ENCODE measurements at regions not wholly inside any gene's neighbourhood (a gene's known extent, or its start where the extent isn't known, plus 50 kb on each side); places are given as distances from the start of the nearest gene placed in this dataset.

DNA sequence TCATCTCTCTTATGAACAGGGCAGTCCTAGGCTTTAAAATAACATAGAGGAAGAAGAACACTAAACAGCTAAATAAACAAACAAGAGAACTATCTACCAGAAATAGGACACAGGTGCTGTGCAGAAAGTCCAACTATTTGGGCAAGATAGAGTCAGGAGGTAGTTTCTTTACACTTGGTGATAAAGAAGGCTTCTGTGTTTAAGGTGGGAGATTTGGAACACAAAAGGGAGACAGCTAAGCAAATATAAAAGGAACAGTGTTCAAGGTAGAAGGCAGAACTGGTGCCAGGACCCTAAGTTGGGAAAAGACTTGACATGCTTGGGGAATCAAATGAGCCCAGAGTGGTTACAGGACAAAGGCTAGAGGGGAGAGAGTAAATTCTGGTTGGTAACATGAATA, 110.5 kb downstream of the MANEA start:
- TF ChIP-seq, protein P1, sequence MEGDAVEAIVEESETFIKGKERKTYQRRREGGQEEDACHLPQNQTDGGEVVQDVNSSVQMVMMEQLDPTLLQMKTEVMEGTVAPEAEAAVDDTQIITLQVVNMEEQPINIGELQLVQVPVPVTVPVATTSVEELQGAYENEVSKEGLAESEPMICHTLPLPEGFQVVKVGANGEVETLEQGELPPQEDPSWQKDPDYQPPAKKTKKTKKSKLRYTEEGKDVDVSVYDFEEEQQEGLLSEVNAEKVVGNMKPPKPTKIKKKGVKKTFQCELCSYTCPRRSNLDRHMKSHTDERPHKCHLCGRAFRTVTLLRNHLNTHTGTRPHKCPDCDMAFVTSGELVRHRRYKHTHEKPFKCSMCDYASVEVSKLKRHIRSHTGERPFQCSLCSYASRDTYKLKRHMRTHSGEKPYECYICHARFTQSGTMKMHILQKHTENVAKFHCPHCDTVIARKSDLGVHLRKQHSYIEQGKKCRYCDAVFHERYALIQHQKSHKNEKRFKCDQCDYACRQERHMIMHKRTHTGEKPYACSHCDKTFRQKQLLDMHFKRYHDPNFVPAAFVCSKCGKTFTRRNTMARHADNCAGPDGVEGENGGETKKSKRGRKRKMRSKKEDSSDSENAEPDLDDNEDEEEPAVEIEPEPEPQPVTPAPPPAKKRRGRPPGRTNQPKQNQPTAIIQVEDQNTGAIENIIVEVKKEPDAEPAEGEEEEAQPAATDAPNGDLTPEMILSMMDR (IDR thresholded peaks at IDR 0.05) = no peak
- TF ChIP-seq POLR2A (IDR thresholded peaks at IDR 0.05) = no peak
- no peak overlapping the region for H3K27ac ChIP-seq
- H3K27me3 ChIP-seq = no peaks in the 10 kb centered on the region
- intact Hi-C loops (cut with DNase I) = no loop called here
- no peaks in the 10 kb centered on the region for H3K4me1 ChIP-seq (replicated peaks in 1 of 2)
- no peak overlapping the region for H3K4me3 ChIP-seq
- DNase-seq = no peak
- no peaks in the 10 kb centered on the region for H3K36me3 ChIP-seq (replicated peaks in 1 of 2)
- H3K9me3 ChIP-seq (replicated peaks in 1 of 3) = no peaks in the 10 kb centered on the region

DNA sequence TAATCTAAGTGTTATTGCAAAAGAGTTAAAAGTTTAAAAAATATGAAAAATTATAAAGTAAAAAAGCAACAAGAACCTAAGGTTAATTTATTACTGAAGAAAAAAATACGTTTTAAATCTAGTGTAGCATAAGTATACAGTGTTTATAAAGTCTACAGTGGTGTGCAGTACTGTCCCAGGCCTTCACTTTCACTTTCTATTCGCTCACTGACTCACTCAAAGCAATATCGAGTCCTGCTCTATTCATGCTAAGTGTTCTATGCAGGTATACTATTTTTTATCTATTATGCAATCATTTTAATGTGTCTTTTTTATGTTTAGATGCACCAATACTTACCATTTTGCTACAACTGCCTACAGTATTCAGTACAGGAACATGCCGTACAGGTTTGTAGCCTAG, 113.0 kb downstream of the MANEA start:
- TF ChIP-seq POLR2A (IDR thresholded peaks at IDR 0.05) = no peak
- Histone ChIP-seq H3K9me3 (replicated peaks in 1 of 3) (no peaks in the 10 kb centered on the region), H3K27ac (no peak overlapping the region), H3K36me3 (replicated peaks in 1 of 2) (no peaks in the 10 kb centered on the region), H3K4me3 (no peak overlapping the region), H3K27me3 (no peaks in the 10 kb centered on the region), H3K4me1 (replicated peaks in 1 of 2) (no peaks in the 10 kb centered on the region)
- intact Hi-C loops (cut with DNase I) = no loop called here
- WGBS, 4 donors = 62 to 68% (median 68%) methylated on average over 4 of the region's 4 CpGs
- no peak for DNase-seq

DNA sequence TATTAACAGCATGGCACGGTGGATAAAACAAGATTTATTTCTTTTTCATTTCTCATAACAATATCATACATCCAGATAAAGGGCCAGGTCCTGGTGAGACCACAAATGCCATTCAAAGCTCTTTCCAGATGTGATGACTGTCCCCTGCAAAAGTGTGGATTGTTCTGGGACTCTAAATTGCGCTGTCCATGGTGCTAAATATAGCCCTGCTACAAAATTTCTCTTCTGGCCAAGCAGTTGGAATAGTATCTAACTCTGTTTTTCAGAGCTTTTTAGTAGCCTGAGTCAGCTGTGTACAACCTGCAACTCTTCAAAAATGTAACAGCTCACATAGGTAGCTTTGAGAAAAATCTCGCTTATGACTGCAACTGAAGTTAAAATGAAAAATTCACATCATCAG, 115.8 kb downstream of the MANEA start:
- DNase-seq = no peak
- H3K4me1 ChIP-seq (replicated peaks in 1 of 2) = no peaks in the 10 kb centered on the region
- H3K4me3 ChIP-seq = no peak overlapping the region
- TF ChIP-seq POLR2A (IDR thresholded peaks at IDR 0.05) = no peak
- TF ChIP-seq, protein P1 (IDR thresholded peaks at IDR 0.05) = no peak
- no peaks in the 10 kb centered on the region for H3K36me3 ChIP-seq (replicated peaks in 1 of 2)
- no peak overlapping the region for H3K27ac ChIP-seq
- no peaks in the 10 kb centered on the region for H3K27me3 ChIP-seq
- H3K9me3 ChIP-seq (replicated peaks in 1 of 3) = no peaks in the 10 kb centered on the region
- WGBS, 4 donors = 48 to 64% (median 53%) methylated on average over 3 of the region's 3 CpGs
- intact Hi-C loops (cut with DNase I) = no loop called here

DNA sequence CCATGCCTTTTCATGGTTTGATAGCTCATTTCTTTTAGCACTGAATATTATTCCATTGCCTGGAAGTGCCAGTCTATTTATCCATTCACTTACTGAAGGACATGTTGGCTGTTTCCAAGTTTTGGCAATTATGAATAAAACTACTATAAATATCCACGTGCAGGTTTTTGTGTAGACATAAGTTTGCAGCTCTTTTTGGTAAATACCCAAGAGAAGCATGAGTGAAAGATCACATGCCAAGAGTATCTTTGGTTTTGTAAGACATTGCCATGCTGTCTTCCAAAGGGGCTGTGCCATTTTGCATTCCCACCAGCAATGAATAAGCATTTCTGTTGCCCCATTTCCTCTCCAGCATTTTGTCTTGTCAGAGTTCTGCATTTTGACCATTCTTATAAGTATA, 120.9 kb downstream of the MANEA start:
- intact Hi-C loops (cut with DNase I) = no loop called here
- 0 to 6% (median 0%) methylated on average over 1 of the region's 1 CpG for WGBS, 4 donors
- DNase-seq = no peak
- TF ChIP-seq, protein P1 (IDR thresholded peaks at IDR 0.05) = no peak
- TF ChIP-seq POLR2A (IDR thresholded peaks at IDR 0.05) = no peak
- H3K36me3 ChIP-seq (replicated peaks in 1 of 2) = no peaks in the 10 kb centered on the region
- no peak overlapping the region for H3K4me3 ChIP-seq
- H3K27ac ChIP-seq = no peak overlapping the region
- H3K4me1 ChIP-seq (replicated peaks in 1 of 2) = no peaks in the 10 kb centered on the region
- no peaks in the 10 kb centered on the region for H3K27me3 ChIP-seq
- no peaks in the 10 kb centered on the region for H3K9me3 ChIP-seq (replicated peaks in 1 of 3)

DNA sequence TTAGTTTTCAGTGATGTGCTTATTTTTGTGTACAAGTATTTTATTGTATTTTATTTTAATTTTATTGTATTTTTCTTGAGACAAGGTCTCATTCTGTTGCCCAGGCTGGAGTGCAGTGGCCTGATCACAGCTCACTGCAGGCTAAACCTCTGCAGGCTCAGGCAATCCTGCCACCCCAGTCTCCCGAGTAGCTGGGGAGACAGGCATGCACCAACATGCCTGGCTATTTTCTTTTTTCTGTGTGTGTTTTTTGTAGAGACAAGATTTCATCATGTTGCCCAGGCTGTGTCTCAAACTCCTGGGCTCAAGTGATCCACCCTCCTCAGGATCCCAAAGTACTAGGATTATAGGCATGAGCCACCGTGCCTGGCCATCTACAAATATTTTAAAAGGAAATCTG, 146.3 kb downstream of the MANEA start:
- H3K27ac ChIP-seq = no peak overlapping the region
- WGBS, 4 donors = 46 to 57% (median 52%) methylated on average over 2 of the region's 2 CpGs
- TF ChIP-seq, protein P1 (IDR thresholded peaks at IDR 0.05) = no peak
- no peak for TF ChIP-seq POLR2A (IDR thresholded peaks at IDR 0.05)
- no peaks in the 10 kb centered on the region for H3K4me1 ChIP-seq (replicated peaks in 1 of 2)
- no peak for DNase-seq
- H3K4me3 ChIP-seq = no peak overlapping the region
- H3K36me3 ChIP-seq (replicated peaks in 1 of 2) = no peaks in the 10 kb centered on the region
- H3K9me3 ChIP-seq (replicated peaks in 1 of 3) = no peaks in the 10 kb centered on the region
- intact Hi-C loops (cut with DNase I) = no loop called here
- no peaks in the 10 kb centered on the region for H3K27me3 ChIP-seq

Data from adrenal gland (tissue), 9 donors.